ENCODE measurements at regions not wholly inside any gene's neighbourhood (a gene's known extent, or its start where the extent isn't known, plus 50 kb on each side); places are given as distances from the start of the nearest gene placed in this dataset.

DNA sequence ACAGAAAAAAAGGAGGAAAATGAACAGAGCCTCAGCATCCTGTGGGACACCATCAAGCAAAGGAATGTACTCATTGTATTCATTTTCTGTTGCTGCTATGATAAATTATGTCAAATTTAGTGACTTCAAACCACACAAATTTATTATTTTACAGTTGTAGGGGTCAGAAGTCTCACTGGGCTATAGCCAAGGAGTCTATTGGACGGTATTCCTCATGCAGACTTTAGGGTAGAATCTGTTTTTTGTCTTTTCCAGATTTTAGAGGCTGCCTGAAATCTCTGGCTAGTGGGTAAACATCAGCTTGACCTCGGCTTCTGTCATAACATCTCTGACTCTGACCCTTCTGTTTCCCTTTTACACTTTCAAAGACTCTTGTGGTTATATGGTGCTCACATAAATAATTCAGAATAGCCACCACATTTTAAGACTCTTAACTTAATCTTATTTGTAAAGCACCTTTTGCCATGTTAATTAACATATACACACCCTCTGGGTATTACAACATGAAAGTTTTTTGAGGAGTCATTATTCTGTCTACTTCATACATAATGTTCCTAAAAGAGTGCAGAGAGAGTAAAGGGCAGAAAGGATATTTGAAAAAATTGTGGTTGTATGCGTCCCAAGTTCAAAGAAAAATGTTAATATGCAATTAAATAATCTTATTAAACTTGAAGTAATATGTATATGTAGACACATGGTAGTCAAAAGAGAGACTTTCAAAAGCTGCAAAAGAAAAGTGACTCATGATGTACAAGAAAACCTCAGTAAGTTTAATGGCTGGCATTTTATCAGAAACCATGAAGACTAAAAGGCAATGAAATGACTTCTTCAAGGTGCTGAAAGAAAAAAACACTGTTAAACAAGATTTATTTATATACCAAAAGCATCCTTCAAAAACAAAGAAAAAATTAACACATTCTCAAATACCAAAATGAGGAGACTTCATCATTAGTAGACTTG, 70.8 kb upstream of the MEOX2 start:
- TF ChIP-seq, protein P1, sequence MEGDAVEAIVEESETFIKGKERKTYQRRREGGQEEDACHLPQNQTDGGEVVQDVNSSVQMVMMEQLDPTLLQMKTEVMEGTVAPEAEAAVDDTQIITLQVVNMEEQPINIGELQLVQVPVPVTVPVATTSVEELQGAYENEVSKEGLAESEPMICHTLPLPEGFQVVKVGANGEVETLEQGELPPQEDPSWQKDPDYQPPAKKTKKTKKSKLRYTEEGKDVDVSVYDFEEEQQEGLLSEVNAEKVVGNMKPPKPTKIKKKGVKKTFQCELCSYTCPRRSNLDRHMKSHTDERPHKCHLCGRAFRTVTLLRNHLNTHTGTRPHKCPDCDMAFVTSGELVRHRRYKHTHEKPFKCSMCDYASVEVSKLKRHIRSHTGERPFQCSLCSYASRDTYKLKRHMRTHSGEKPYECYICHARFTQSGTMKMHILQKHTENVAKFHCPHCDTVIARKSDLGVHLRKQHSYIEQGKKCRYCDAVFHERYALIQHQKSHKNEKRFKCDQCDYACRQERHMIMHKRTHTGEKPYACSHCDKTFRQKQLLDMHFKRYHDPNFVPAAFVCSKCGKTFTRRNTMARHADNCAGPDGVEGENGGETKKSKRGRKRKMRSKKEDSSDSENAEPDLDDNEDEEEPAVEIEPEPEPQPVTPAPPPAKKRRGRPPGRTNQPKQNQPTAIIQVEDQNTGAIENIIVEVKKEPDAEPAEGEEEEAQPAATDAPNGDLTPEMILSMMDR (IDR thresholded peaks at IDR 0.05; ENCODE audit: low read depth, low read length, poor library complexity, severe bottlenecking), result no peak
- TF ChIP-seq EZH2phosphoT487 (IDR thresholded peaks at IDR 0.05; ENCODE audit: borderline replicate concordance, low read length), result no peak

Measured in DOHH2 (cell line).